ENCODE measurements at regions not wholly inside any gene's neighbourhood (a gene's known extent, or its start where the extent isn't known, plus 50 kb on each side); places are given as distances from the start of the nearest gene placed in this dataset.
A peak's percentile ranks its signal among the peaks of the same experiment; 100 is the strongest.

GRCh38 chr12:127690161-127690560 lies 576.8 kb upstream of the TMEM132C start:
- DNase-seq: no peak
- Histone ChIP-seq H3K9me3 (replicated peaks in 1 of 3) (no peaks in the 10 kb centered on the region), H3K4me1 (replicated peaks in 1 of 2) (no peaks in the 10 kb centered on the region), H3K27me3 (peaks cover 4% of the 10 kb centered on the region), H3K4me3 (no peak overlapping the region), H3K36me3 (replicated peaks in 1 of 2) (no peaks in the 10 kb centered on the region), H3K27ac (no peak overlapping the region)
- intact Hi-C loops (cut with DNase I): no loop called here
- TF ChIP-seq, protein P1, sequence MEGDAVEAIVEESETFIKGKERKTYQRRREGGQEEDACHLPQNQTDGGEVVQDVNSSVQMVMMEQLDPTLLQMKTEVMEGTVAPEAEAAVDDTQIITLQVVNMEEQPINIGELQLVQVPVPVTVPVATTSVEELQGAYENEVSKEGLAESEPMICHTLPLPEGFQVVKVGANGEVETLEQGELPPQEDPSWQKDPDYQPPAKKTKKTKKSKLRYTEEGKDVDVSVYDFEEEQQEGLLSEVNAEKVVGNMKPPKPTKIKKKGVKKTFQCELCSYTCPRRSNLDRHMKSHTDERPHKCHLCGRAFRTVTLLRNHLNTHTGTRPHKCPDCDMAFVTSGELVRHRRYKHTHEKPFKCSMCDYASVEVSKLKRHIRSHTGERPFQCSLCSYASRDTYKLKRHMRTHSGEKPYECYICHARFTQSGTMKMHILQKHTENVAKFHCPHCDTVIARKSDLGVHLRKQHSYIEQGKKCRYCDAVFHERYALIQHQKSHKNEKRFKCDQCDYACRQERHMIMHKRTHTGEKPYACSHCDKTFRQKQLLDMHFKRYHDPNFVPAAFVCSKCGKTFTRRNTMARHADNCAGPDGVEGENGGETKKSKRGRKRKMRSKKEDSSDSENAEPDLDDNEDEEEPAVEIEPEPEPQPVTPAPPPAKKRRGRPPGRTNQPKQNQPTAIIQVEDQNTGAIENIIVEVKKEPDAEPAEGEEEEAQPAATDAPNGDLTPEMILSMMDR (IDR thresholded peaks at IDR 0.05): peak in 1 of 6 experiments; percentile 21
- no peak for TF ChIP-seq POLR2A (IDR thresholded peaks at IDR 0.05)
- WGBS, 4 donors: 38 to 62% (median 60%) methylated on average over 5 of the region's 5 CpGs

DNA sequence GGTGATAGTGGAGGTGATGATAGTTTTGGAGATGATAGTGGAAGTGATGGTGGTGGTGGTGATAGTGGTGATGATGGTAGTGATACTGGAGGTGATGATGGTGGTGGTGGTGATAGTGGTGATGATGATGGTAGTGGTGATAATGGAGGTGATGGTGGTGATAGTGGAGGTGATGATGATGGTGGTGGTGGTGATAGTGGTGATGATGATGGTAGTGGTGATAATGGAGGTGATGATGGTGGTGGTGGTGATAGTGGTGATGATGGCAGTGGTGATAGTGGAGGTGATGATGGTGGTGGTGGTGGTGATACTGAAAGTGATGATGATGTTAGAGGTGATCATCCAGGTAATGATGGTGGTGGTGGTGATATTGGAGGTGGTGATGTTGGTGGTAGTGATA lies 570.0 kb upstream of the TMEM132C start:
- TF ChIP-seq, protein P1 (IDR thresholded peaks at IDR 0.05): no peak
- no peak for TF ChIP-seq POLR2A (IDR thresholded peaks at IDR 0.05)
- no peaks in the 10 kb centered on the region for H3K9me3 ChIP-seq (replicated peaks in 1 of 3)
- no peaks in the 10 kb centered on the region for H3K36me3 ChIP-seq (replicated peaks in 1 of 2)
- intact Hi-C loops (cut with DNase I): no loop called here
- H3K4me3 ChIP-seq: no peak overlapping the region
- DNase-seq: no peak
- H3K4me1 ChIP-seq (replicated peaks in 1 of 2): no peaks in the 10 kb centered on the region
- no peak overlapping the region for H3K27ac ChIP-seq
- H3K27me3 ChIP-seq: peaks cover 4% of the 10 kb centered on the region

DNA sequence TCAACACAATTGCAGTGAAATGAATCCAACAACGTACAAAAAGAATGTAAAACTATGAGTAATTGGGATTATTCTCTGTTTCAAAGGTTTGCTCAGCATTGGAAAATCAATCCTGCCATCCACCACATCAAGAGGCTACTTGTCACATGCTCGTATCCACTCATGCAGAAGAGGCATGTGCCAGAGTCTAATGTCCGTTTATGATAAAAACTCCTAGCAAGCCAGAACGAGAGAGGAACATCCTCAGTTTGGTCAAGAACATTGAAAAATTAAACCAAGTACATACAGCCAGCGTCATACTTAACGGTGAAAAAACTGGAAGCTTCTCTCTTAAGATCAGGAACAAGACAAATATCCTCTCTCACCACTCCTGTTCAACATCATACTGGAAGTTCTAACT lies 563.9 kb upstream of the TMEM132C start:
- Histone ChIP-seq H3K9me3 (replicated peaks in 1 of 3) (no peaks in the 10 kb centered on the region), H3K27ac (no peak overlapping the region), H3K4me3 (no peak overlapping the region), H3K27me3 (no peaks in the 10 kb centered on the region), H3K4me1 (replicated peaks in 1 of 2) (no peaks in the 10 kb centered on the region), H3K36me3 (replicated peaks in 1 of 2) (no peaks in the 10 kb centered on the region)
- TF ChIP-seq POLR2A (IDR thresholded peaks at IDR 0.05): no peak
- TF ChIP-seq, protein P1 (IDR thresholded peaks at IDR 0.05): no peak
- intact Hi-C loops (cut with DNase I): no loop called here
- 76 to 83% (median 77%) methylated on average over 6 of the region's 6 CpGs for WGBS, 4 donors
- no peak for DNase-seq

GRCh38 chr12:127711108-127711507 lies 555.9 kb upstream of the TMEM132C start:
- no peaks in the 10 kb centered on the region for H3K4me1 ChIP-seq (replicated peaks in 1 of 2)
- no peaks in the 10 kb centered on the region for H3K36me3 ChIP-seq (replicated peaks in 1 of 2)
- no peaks in the 10 kb centered on the region for H3K27me3 ChIP-seq
- no peaks in the 10 kb centered on the region for H3K9me3 ChIP-seq (replicated peaks in 1 of 3)
- intact Hi-C loops (cut with DNase I): no loop called here
- H3K27ac ChIP-seq: no peak overlapping the region
- 42 to 48% (median 46%) methylated on average over 6 to 8 of the region's 8 CpGs for WGBS, 4 donors
- H3K4me3 ChIP-seq: no peak overlapping the region
- DNase-seq: no peak
- TF ChIP-seq POLR2A (IDR thresholded peaks at IDR 0.05): no peak
- TF ChIP-seq, protein P1 (IDR thresholded peaks at IDR 0.05): peak in 2 of 6 experiments; percentile 25 to 35

Measured in adrenal gland (tissue), 9 donors.